Fibroblast of skin of right biceps (primary cell): ENCODE measurements at regions not wholly inside any gene's neighbourhood (a gene's known extent, or its start where the extent isn't known, plus 50 kb on each side); places are given as distances from the start of the nearest gene placed in this dataset.
"Not testable (repeated sequence)": the region's sequence is repeated elsewhere in the genome, so short reads cannot be mapped to it uniquely, and the experiment has no call there.

Experiments
- DNase-seq: peaks from one replicate; pipeline ENCODE4 v3.0.0-alpha.2; 2013

DNA sequence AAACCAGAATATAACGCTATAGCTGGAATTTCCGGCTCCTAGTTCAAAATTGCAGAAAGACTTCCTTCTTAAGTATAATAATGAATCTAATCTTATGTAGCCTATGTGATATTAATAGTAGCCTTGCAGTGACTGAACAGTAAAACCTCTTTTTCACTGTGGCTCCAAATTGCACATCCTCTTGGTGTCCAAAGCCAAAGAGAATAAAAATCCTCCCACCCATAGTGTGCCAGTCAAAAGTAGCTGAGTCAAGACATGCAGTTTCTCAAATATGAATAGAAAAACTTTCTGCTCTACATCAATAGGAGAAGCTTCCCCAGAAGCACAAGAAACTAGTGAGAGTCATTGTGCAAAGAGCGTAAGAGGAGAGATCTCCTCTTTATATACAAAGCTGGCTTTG lies 76.0 kb upstream of the PICALM start:
- DNase-seq, result no peak

DNA sequence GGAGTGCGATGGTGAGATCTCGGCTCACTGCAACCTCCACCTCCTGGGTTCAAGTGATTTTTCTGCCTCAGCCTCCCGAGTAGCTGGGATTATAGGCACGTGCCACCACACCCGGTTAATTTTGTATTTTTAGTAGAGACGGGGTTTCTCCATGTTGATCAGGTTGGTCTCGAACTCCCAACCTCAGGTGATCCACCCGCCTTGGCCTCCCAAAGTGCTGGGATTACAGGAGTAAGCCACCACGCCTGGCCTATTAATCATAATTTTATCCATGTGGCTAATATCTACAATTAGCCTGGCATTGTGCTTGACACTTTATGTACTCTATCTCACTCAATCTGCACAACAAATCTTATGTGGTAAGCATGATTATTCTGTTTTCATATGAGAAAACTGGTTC lies 75.2 kb upstream of the PICALM start:
- not testable (repeated sequence) for DNase-seq

DNA sequence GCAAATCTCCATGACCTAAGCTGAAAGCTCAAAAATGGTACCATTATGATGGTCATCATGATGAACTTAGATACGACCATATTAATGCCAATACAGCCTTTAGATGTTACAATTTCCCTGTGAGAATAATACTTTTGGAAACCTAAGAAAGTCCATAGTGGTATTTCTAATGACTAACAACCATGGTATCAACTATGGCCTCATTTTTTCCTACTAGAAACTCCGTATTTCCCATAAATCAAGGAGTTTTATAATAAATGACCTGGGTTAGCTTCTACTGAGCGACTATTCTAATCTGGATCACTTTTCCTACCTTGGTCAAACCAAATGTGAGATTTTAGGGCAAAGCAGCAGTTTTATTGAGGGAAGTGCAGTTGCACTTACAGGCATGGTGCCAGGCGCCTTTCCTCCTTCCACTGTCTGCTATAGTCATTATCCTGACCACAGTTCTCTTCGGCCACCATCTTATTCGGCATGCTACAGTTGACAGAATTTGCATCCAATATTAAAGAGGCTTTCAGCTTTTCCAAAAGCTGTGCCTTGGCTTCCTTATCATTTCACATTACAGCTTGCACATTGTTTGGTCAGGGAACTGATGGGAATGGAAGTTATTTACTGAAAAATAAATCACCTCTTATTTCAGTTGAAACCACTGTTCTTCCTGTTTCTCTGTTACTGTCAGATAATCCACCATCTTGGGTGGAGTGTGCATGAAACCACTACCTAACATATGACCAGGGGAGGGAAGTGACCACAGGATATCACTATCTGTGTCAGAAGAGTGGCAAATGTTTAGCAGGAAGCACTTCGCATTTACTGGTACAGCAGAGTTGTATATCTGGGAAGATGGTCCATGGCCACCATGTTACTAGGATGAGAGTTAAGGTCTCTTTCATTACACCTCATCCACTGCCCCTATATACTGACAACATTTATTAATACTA lies 74.5 kb upstream of the PICALM start:
- no peak for DNase-seq

DNA sequence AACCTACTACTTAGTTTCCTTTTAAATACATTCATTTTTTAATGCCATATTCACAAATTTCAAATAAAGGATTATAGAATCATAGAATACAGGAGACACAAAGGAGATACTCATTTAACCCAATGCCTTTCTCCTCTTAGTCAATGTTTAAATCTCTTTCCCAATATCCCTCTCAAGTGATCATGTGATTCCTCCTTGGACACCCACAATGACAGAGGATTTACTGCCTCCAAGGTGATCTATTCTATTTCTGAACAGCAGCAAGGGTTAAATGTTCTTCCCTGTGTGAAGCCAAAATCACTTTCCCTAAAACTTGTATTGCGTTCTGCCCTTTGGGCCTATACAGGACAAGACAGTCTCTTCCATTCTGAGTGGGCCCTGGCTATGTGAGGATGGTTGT lies 73.3 kb upstream of the PICALM start:
- DNase-seq, result no peak

DNA sequence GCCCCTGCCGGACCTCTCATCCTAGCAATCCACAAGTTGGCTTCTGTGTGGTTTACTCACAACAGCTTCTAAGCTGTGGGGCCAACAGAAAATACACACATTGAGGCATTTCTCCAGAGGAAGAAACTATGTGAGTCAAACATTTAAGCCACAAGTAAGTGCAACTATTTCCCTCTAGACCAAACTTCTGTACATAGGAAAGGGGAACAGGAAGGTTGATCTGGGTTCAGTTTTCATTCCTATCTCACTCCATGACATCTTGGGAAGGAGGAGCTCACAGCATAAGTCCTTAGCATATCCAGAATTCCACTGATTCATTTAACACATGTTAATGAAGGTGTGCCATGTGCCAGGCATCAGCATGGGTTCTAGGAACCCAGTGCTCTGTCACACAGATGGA lies 72.8 kb upstream of the PICALM start:
- peak; percentile 19 for DNase-seq

DNA sequence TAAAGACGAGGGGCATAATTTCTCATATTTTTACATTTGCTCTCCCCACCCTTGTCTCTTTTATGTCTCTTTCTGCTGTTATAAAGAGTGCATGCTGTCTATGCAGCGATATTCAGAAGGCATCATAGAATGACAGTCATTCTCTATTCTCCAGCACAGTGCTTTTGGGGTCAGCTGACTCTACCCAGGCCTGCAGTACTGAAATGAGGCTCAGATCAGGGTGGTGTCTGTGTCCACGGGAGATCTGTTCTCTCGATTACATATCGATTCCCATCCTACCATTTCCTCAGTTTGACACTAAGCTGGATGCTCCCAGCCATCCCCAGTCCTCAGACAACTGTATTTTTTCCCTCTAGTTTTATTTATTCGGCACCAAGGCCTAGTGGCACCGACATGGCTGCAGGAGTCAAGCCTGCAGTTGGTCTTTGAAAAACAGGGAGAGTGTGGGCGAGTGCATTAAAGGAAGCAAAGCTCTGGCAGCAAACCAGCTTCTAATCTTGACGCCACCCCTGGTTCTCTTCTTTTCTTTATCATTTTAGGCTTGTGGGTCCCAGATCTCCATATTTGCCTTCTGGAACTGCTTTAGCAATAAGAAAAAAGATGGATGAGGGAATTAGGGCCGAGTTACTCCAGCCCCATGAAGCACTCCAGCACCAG lies 71.6 kb upstream of the PICALM start:
- DNase-seq, result no peak

DNA sequence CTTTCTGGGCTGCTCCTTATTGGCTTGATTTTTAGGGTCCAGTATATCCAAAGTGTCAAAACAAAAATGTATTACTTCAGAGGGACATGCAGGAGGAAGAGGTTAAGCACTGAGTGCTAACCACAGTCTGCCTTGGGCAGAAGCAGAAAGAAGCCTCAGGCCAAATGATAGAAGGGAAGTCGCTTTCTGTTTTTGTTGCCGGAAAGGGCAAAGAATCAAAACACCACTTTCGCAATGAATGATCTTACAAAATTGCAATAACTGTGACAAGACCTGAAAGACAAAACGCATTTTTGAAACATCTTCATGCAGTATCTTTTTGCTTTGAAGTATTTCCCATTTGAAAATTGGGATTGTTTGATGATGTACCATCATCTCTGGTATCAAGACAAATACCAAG lies 70.1 kb upstream of the PICALM start:
- no peak for DNase-seq

DNA sequence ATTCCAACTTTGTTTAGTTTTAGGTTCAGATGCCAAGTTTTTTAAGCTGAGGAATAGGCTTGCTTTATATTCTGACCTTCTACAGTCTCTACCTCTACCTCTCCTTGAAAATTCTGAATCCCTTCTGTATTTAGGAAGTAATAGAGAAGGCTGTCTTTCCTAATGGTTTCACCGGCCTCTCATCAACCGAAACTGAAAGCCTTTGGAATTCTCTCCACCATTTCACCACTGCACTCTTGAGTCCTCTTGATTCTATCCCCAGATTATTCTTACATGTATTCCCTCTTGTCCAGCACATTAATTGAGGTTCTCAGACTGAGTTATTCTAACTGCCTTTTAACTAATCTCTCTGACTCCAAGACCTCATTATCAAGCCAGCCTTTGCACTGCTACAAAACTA lies 67.7 kb upstream of the PICALM start:
- DNase-seq, result no peak

DNA sequence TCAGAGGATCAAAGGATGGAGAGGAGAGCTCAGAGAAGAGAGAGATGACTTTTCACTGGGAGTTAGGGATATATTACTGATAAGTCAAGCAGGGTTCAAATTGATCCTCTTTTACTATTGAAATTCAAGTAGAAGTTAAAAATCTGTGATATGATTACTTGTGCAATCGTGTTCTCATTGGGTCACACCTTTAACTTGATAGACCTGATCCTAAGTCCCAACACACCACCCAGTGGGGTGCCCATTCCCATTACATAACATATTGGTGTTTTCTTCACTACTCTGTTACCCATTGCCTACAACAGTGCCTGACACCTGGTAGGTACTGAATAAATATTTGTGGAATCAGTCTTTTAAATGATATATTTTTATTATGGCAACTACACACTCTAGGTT lies 66.4 kb upstream of the PICALM start:
- DNase-seq, result no peak

DNA sequence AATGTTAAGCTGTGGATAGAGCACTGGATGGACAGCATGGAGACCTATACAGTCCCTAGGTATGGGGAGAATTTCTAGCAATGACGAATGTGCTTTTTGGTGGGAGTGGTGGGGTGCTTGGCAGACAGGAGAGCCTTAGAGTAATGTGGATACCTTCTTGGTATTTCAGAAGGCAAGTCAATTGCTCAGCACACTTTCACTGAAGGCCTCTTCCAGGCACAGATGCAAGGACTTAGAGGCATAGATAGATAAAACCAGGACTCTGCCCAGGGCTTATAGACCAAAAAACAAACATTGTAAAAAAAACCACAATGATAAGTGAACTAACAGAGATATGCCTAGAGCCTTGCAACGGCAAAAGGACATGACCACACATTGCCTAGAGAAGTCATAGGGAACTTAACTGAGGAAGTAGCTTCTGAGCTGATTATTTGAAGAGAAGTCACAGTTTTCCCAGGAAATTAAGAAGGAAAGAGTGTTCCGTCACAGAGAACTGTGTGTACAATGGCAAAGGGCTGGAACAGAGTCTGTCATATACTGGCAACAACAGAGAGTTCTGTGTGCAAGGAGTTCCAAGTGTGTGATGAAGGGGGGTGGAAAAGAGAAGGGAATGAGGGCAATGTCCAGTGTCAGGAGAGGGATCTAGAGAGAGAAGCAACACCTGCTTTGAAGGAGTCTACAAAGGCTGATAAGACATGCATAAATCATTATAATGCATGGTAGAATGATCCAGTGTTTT lies 65.9 kb upstream of the PICALM start:
- DNase-seq, result no peak

DNA sequence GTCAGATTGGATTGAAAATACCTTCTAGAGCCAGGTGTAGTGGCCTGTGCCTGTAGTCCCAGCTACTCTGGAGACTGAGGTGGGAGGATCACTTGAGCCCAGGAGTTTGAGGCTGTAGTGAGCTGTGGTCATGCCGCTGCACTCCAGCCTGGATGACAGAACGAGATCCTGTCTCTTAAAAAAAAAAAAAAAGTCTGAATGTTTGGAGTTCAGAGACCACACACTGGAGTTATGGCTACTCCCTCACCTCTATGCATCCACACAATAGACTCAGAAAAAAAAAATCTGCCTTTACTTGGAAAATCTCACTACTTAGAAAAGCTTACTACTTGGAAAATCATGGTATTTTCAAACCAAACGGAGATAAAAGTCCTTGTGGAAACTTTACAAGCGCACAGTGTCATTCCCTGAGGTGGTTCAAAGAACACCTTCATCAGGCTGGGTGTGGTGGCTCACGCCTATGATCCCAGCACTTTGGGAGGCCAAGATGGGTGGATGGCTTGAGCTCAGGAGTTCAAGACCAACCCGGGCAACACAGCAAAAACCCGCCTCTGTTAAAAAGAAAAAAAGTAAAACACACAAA lies 63.9 kb upstream of the PICALM start:
- no peak for DNase-seq

DNA sequence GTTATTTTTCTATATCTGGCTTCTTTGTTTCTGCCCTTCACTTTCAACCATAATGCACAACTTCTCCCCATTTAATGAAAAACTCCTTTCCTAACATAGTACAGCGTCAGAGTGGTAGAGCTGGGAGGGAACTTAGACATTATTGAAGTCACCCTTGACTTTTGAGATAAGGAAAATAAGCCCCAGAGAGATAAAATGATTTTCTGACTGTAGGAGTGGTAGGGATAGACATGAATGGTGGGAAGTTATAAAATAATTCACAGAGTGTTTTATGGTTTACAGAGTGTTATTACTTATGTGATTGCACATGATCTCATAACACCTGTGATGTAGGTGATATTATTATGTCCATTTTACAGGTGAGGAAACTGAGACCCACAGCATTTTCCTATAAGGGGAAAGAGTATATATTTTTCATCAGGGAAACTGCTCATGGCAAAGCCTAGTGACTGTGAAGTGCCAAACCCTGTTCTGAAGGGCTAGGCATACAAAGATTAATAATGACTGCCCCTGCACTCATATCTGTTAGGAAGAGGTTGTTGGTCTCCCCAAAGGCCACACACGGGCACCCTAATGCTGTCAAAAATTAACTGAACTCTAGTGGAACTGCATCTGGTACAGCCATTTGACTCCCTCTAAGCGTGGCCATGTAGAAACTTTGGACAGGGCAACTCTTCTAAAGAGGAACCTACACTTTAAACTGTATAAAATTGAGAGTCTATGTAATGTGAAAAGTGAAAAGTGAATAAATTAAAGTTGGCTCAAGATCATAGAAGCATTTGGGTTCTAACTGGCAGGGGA lies 61.1 kb upstream of the PICALM start:
- no peak for DNase-seq

DNA sequence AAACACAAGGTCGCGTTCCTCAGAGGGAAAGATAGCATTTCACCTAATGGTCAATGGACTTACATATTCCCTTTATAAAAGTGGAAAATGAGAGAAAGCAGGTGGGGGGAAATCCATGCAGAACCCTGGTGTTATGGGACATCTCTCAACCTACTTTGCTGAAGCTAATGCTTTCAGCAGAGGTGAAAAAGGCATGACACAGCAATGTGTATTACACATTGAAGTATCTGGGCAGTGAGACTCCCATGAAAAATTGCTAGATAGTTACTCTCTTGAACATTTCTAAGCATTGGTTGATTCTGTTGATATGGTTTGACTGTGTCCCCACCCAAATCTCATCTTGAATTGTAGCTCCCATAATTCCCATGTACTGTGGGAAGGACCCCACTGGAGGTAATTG lies 60.0 kb upstream of the PICALM start:
- DNase-seq, result no peak

DNA sequence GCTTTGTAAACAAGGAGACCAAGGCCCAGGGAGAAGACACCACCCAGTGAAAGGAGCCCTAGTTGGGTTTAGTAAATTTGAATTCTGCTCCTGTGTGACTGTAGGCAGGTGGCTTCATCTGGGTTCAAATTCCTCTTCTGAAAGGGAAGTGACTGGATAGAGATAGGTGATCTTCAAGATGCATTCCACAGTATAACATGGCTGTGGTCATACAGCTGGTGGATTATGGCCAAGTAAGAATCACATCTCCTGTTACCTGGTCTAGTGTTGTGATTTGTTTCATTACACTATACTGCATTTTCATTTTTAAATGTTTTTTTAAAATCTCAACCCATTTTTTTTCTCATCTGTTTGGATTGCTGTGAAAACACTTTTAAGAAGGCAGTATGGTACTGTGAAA lies 58.0 kb upstream of the PICALM start:
- no peak for DNase-seq

DNA sequence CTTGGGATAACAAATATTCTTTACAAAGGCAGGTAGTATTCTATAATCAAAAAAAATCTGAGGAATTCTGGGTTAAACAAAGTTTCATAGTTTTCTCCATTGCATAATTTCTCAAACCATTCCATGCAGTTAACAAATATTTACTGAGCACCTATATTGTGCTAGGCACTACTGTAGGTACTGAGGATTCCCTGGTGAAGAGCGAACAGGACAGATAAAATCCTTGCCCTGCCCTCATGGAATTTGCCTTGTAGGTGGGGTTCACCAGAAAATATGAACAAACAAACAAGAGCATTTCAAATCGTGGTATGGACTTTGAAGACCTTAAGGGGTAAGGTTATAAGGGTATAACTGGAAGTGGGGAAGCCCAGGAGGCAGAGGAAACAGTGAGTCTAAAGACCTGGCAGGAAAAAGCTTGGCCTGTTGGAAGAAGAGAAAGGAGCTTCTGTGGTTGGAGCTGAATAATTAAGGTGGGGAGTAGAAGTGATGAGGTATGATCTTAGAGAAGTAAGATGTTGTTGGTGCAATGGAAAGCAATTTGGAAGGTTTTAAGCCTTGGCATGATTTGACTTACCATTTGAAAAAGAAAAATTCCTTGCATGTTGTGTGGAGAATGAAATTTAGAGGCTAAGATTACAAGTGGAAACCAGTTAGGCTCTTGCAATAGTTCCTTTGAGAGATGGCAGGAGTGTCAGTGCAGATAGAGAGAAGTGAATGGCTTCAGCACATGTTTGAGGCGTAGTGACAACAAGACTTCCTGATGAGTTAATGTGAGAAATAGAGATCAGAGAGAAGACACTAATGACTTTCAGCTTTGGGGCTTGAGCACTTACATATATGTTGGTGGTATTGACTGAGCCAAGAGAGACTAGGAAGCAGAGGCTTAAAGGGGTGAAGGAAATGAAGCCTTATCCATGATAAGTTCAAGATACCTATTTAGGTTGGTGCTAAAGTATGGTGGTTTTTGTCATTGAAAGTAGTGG lies 55.7 kb upstream of the PICALM start:
- DNase-seq, result no peak

DNA sequence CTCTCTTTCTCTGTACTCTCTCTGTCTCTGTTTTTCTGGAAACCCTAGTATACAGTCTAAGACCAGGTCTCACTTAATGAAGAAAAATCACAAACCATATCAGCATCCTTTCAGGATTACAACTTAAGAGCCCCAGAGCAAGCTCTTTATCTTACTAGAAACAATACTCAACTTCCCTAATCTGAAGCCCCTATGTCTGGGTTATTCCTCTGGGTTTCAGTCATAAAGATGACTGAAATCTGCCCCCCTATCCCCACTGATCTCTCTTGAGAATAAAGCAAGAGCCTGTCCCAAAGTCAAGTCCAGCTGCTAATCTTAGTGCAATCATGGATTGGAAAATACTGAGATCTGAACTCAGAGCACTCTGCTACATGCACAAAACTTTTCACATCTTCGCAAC lies 53.9 kb upstream of the PICALM start:
- no peak for DNase-seq

DNA sequence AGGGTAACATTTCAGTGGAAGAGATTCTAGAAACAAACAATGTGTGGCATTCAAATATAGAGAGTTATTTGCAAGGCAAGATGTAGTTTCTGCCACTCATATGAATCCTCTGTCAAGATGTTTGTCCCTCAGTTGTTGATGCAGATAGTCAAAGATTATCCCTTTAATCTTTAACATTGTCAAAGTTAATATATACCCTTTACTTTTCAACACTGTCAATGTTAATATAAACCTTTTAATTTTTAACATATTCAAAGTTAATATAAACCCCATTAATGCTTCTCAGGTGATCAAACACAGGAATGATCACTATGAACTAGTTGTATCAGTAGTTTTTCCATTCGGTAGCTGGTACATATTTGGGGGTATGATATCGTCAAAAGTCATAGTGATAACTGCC lies 51.9 kb upstream of the PICALM start:
- no peak for DNase-seq

DNA sequence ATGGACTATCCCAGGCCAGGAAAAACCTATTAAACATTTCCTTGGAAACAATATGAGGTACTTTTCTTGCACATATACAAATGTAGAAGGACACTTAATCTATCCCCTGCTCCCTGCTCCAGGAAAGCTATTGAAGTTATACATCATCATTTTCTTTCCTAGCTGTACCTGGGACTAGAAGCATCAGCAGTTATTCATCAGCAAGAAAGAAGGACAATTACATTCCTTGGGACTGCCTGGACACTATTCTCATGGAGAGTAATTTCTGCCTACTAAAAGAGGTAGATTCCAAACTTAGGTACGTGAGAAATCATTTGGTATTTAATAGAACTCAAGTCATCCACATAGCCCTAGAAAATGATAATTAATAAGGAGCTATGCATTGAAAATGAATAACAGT lies 51.0 kb upstream of the PICALM start:
- DNase-seq, result no peak

DNA sequence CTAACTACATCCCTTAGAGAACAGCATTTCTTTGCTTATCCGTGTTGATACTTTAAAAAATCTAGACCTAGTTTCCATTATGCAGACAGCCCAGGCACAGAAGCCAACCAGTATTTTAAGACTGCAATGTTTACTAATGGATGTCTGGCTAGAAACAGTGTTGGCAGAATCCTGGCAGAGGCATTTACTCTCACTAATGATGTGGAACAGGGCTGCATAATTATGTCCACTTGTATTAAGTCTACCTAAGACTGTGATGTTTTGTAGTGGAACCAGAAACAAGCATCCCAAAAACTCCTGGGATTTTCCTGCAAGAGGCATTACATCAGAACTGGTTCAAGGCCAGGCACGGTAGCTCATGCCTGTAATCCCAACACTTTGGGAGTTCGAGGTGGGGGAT lies 50.2 kb upstream of the PICALM start:
- no peak for DNase-seq
